ENCODE measurements at regions not wholly inside any gene's neighbourhood (a gene's known extent, or its start where the extent isn't known, plus 50 kb on each side); places are given as distances from the start of the nearest gene placed in this dataset.
A peak's percentile ranks its signal among the peaks of the same experiment; 100 is the strongest.

GRCh38 chr18:57223144-57223870, 76.4 kb downstream of the BOD1L2 start:
- Mint-ChIP-seq H3K4me3 (ENCODE audit: low read depth) (no peak overlapping the region), H3K27me3 (no peaks in the 10 kb centered on the region), H3K9me3 (ENCODE audit: low read depth) (peaks cover 9% of the 10 kb centered on the region), H3K36me3 (ENCODE audit: insufficient read depth) (no peaks in the 10 kb centered on the region), H3K27ac (peak overlapping the region; percentile 90), H3K4me1 (ENCODE audit: low read depth) (peaks cover 27% of the 10 kb centered on the region)
- DNase-seq (ENCODE audit: low spot score, unreplicated experiment): no peak
- no peak for TF ChIP-seq CTCF (IDR thresholded peaks at IDR 0.05; ENCODE audit: unreplicated experiment)

GRCh38 chr18:57230861-57231585, 84.1 kb downstream of the BOD1L2 start:
- H3K4me3 Mint-ChIP-seq (ENCODE audit: low read depth): no peak overlapping the region
- peaks cover 10% of the 10 kb centered on the region for H3K9me3 Mint-ChIP-seq (ENCODE audit: low read depth)

GRCh38 chr18:57231864-57232263, 85.0 kb downstream of the BOD1L2 start:
- no peak for DNase-seq (ENCODE audit: low spot score, unreplicated experiment)
- Mint-ChIP-seq H3K27ac (no peak overlapping the region), H3K4me3 (ENCODE audit: low read depth) (no peak overlapping the region), H3K9me3 (ENCODE audit: low read depth) (peaks cover 6% of the 10 kb centered on the region), H3K36me3 (ENCODE audit: insufficient read depth) (peaks cover 4% of the 10 kb centered on the region), H3K4me1 (ENCODE audit: low read depth) (peaks cover 4% of the 10 kb centered on the region), H3K27me3 (no peaks in the 10 kb centered on the region)
- TF ChIP-seq CTCF (IDR thresholded peaks at IDR 0.05; ENCODE audit: unreplicated experiment): no peak

More at GRCh38 chr18:57230861-57231585, 84.1 kb downstream of the BOD1L2 start:
- TF ChIP-seq CTCF (IDR thresholded peaks at IDR 0.05; ENCODE audit: unreplicated experiment): no peak
- Mint-ChIP-seq H3K27me3 (no peaks in the 10 kb centered on the region), H3K27ac (no peak overlapping the region), H3K4me1 (ENCODE audit: low read depth) (peaks cover 8% of the 10 kb centered on the region), H3K36me3 (ENCODE audit: insufficient read depth) (peaks cover 4% of the 10 kb centered on the region)
- DNase-seq (ENCODE audit: low spot score, unreplicated experiment): no peak

- H3K36me3 Mint-ChIP-seq (ENCODE audit: insufficient read depth): no peaks in the 10 kb centered on the region
- no peak overlapping the region for H3K4me3 Mint-ChIP-seq (ENCODE audit: low read depth)
- no peak for TF ChIP-seq CTCF (IDR thresholded peaks at IDR 0.05; ENCODE audit: unreplicated experiment)
- peaks cover 4% of the 10 kb centered on the region for H3K4me1 Mint-ChIP-seq (ENCODE audit: low read depth)
- no peak for DNase-seq (ENCODE audit: low spot score, unreplicated experiment)
- H3K9me3 Mint-ChIP-seq (ENCODE audit: low read depth): no peaks in the 10 kb centered on the region
- H3K27me3 Mint-ChIP-seq: no peaks in the 10 kb centered on the region
- no peak overlapping the region for H3K27ac Mint-ChIP-seq
Observed at GRCh38 chr18:57234346-57234745, 87.5 kb downstream of the BOD1L2 start.

GRCh38 chr18:57241869-57242268, 95.0 kb downstream of the BOD1L2 start:
- H3K4me3 Mint-ChIP-seq (ENCODE audit: low read depth): no peak overlapping the region
- H3K9me3 Mint-ChIP-seq (ENCODE audit: low read depth): no peaks in the 10 kb centered on the region
- TF ChIP-seq CTCF (IDR thresholded peaks at IDR 0.05; ENCODE audit: unreplicated experiment): no peak
- H3K27ac Mint-ChIP-seq: no peak overlapping the region
- H3K27me3 Mint-ChIP-seq: peaks cover 8% of the 10 kb centered on the region
- H3K36me3 Mint-ChIP-seq (ENCODE audit: insufficient read depth): no peaks in the 10 kb centered on the region
- DNase-seq (ENCODE audit: low spot score, unreplicated experiment): no peak
- peaks cover 7% of the 10 kb centered on the region for H3K4me1 Mint-ChIP-seq (ENCODE audit: low read depth)
